IPS DF 6.9 (cell line): ENCODE measurements at regions not wholly inside any gene's neighbourhood (a gene's known extent, or its start where the extent isn't known, plus 50 kb on each side); places are given as distances from the start of the nearest gene placed in this dataset.

Experiments
- DNase-seq: peaks from one replicate; pipeline ENCODE4 v3.0.0-alpha.2; 2013; ENCODE audit warnings: low read depth, low spot score
- H3K27ac ChIP-seq: one replicate; pipeline ENCODE4 v1.5.1; 2013; ENCODE audit warnings: low read length, control low read depth
- H3K27me3 ChIP-seq: 2 replicates; pipeline ENCODE4 v1.6.1; 2013; ENCODE audit warnings: mild to moderate bottlenecking, low read length; ENCODE audit not compliant: control insufficient read depth, insufficient read depth
- H3K36me3 ChIP-seq: 2 replicates; pipeline ENCODE4 v1.6.1; 2013; ENCODE audit warnings: low read length; ENCODE audit not compliant: control insufficient read depth, insufficient read depth
- H3K4me1 ChIP-seq: 2 replicates; pipeline ENCODE4 v1.6.1; 2013; ENCODE audit warnings: low read length; ENCODE audit not compliant: control insufficient read depth, insufficient read depth
- H3K4me3 ChIP-seq: 2 replicates; pipeline ENCODE4 v1.5.1; 2013; ENCODE audit warnings: mild to moderate bottlenecking, low read length
- H3K9me3 ChIP-seq: 2 replicates; pipeline ENCODE4 v1.6.1; 2013; ENCODE audit warnings: low read length, inconsistent platforms; ENCODE audit not compliant: control insufficient read depth, insufficient read depth
- WGBS: extraction: QIAGEN DNeasy Blood & Tissue Kit; methylation state at CpG from one replicate; pipeline ENCODE4 v1.1.7; 2013; ENCODE audit warnings: mixed read lengths, missing lambda C conversion rate; ENCODE audit not compliant: insufficient read length, insufficient coverage; 5-methylcytosine and 5-hydroxymethylcytosine counted together

DNA sequence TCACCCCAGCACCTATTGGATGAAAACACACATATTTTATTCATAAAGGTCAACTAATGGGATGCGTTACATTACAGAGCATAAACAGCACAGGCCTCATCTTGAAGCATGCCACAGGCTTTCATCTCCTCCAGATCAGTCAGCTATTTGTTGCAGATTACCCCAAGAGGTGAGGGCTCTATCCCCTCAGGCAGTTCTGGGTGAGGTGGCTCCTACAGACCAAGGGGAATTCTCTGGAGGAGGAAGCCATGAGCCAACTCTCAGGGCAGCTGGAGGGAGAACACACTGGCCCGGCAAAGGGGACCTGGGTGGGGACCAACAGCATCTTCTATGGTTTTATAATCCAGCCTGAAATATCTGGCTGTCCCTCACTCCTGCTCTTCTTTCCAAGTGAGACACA lies 126.4 kb upstream of the BTBD3 start:
- DNase-seq, result no peak
- WGBS, result no CpG with 5 or more reads among the region's 2 CpGs
- H3K36me3 ChIP-seq, result no peaks in the 10 kb centered on the region
- H3K4me1 ChIP-seq, result no peaks in the 10 kb centered on the region
- no peaks in the 10 kb centered on the region for H3K9me3 ChIP-seq
- H3K27me3 ChIP-seq, result no peaks in the 10 kb centered on the region
- H3K27ac ChIP-seq, result no peak overlapping the region
- H3K4me3 ChIP-seq, result no peak overlapping the region

DNA sequence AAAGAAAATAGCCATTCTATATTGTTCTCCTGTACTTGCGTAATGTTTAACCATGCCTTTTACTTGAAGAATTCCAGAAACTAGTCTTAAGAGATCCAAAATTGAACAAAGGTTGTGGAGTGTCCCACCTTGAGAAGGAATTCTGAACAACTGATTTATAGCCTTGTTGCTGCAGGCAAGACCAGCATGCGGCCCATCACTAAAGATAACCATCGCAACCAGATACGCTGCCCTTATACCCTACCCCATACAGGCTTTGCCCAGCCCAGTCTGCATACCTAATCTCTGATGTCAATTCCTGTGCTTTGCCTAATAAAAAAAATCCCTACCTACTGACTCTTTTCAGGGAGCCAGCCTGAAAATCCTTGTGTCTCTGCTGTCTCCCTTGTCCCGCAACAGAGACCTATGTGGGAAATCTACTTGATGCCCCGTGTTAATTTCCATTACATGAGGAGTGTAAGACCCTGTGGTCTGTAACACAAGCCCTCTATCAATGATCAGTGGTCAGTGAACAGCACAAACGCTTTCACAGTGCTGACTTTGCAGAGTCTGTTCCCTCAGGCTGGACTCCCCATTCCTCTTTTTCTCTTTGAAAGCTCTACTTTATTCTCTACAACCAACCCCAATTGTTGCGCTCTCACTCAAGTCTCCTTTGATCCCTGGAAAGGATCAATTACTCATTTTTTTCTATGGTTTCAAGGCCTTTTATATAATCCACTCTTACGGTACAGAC lies 125.7 kb upstream of the BTBD3 start:
- no peak overlapping the region for H3K27ac ChIP-seq
- no CpG with 5 or more reads among the region's 9 CpGs for WGBS

DNA sequence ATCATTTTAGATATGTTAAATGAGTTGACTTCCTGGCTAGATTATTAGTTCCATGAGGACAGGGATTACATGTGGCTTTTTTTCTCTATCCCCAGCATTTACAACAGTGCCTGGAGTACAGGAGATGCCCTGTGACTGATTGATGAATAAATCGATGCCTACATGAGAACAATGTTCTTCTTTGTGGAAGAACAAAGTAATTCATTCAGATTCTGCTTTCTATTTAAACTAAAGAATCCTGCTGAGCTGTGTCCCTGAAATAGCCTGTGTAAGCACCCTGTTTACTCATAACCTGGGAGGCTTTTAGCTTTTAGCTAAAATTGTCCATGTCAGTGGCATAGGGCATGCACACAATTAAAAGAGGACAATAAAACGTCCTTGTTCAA lies 125.1 kb upstream of the BTBD3 start:
- H3K4me1 ChIP-seq, result no peaks in the 10 kb centered on the region
- H3K9me3 ChIP-seq, result no peaks in the 10 kb centered on the region
- no peak overlapping the region for H3K27ac ChIP-seq
- no peaks in the 10 kb centered on the region for H3K36me3 ChIP-seq
- no peak overlapping the region for H3K4me3 ChIP-seq
- WGBS, result no CpG with 5 or more reads among the region's 2 CpGs
- DNase-seq, result no peak
- no peaks in the 10 kb centered on the region for H3K27me3 ChIP-seq

More for the DNA sequence above, 125.7 kb upstream of the BTBD3 start:
- Histone ChIP-seq H3K4me3 (no peak overlapping the region), H3K9me3 (no peaks in the 10 kb centered on the region), H3K27me3 (no peaks in the 10 kb centered on the region), H3K36me3 (no peaks in the 10 kb centered on the region), H3K4me1 (no peaks in the 10 kb centered on the region)
- DNase-seq, result no peak

DNA sequence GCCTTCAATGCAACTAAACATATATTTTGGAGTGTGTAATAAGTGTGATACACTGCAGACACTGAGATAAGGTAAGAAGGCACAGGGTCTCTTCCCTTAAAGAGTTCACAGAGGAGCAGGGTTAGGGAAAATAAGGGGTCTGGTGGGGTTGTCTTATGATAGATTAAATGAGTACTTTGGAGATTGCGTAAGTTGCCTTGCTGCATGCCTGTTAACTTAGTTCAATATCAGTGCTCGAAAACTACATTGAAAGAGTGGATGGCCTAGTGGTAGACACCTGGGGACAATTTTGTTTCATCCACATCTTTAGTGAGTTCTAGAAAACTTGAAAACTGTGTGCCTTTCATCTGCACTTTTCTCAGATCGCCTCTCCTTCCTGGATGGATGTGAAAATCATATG lies 123.2 kb upstream of the BTBD3 start:
- no peaks in the 10 kb centered on the region for H3K27me3 ChIP-seq

DNA sequence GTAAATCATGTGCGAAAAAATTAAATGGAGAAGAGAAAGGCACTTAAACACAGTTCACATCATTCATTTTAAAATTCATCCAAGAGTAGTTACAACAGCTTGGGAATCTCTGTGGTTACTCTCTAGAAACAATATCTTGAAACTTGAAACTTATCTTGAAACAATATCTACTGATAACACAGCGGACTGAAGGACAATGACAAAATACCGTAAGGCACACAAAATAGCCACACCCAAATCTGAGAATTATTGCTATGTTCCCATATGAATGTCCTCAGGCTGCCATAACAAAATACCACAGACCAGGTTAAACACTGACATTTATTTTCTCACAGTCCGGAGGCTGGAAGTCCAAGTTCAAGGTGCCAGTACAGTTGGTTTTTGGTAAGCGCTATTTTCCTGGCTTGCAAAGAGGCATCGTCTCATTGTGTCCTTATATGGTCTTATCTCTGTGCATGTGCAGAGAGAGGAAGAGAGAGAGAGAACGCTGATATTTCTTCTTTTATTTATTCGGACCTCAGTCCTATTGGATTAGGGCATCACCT lies 122.5 kb upstream of the BTBD3 start:
- no peak overlapping the region for H3K4me3 ChIP-seq
- no peak for DNase-seq
- no peaks in the 10 kb centered on the region for H3K4me1 ChIP-seq
- no peaks in the 10 kb centered on the region for H3K27me3 ChIP-seq
- WGBS, result no CpG with 5 or more reads among the region's 8 CpGs
- no peak overlapping the region for H3K27ac ChIP-seq
- H3K9me3 ChIP-seq, result no peaks in the 10 kb centered on the region
- H3K36me3 ChIP-seq, result no peaks in the 10 kb centered on the region

More for the DNA sequence above, 123.2 kb upstream of the BTBD3 start:
- H3K9me3 ChIP-seq, result no peaks in the 10 kb centered on the region
- H3K36me3 ChIP-seq, result no peaks in the 10 kb centered on the region
- no peak overlapping the region for H3K27ac ChIP-seq
- H3K4me1 ChIP-seq, result no peaks in the 10 kb centered on the region
- WGBS, result no CpG with 5 or more reads among the region's 3 CpGs
- DNase-seq, result no peak
- no peak overlapping the region for H3K4me3 ChIP-seq

DNA sequence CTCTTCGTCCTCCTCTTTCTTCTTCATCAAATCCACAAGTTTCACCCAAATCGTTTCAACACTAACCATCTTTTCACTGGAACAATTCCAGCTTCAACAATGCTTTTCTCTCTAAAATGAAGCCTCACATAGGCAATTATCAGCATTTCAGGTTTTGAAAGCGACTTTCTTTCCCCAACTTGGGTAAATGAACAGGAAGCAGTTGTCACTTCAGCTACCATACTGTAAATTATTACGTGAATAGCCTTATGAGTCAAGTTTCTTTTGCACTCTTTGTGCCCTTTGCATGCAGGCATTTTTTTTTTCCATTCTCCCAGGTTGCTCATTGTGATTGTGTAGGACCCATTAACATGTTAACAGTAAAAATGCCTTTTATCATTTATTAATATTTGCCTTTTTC lies 121.7 kb upstream of the BTBD3 start:
- Histone ChIP-seq H3K4me1 (no peaks in the 10 kb centered on the region), H3K9me3 (no peaks in the 10 kb centered on the region), H3K27me3 (no peaks in the 10 kb centered on the region), H3K4me3 (no peak overlapping the region), H3K36me3 (no peaks in the 10 kb centered on the region), H3K27ac (no peak overlapping the region)
- WGBS, result 88% methylated on average over 2 of the region's 4 CpGs
- DNase-seq, result no peak

DNA sequence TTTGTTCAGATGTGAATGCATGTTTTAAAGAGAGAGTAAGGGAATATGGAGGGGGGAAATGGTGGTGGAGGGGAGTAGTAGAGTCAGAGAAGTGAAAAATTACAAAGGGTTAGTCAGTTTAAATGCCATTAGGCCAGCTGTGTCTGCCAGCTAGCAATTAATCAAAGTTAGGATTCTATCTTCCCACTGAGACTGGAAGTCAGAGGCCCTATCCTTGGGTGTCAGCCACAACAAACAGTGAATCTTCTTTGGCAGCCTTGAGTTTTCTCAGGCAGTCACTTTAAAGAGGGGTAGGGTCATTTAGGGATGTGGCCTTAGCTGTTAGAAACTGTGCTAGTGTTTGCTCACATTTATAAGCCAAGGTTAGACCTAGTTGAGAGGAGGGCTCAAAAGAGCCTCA lies 120.5 kb upstream of the BTBD3 start:
- no peaks in the 10 kb centered on the region for H3K36me3 ChIP-seq
- H3K27ac ChIP-seq, result no peak overlapping the region
- no peaks in the 10 kb centered on the region for H3K27me3 ChIP-seq
- H3K9me3 ChIP-seq, result no peaks in the 10 kb centered on the region
- DNase-seq, result no peak
- no peaks in the 10 kb centered on the region for H3K4me1 ChIP-seq
- H3K4me3 ChIP-seq, result no peak overlapping the region

DNA sequence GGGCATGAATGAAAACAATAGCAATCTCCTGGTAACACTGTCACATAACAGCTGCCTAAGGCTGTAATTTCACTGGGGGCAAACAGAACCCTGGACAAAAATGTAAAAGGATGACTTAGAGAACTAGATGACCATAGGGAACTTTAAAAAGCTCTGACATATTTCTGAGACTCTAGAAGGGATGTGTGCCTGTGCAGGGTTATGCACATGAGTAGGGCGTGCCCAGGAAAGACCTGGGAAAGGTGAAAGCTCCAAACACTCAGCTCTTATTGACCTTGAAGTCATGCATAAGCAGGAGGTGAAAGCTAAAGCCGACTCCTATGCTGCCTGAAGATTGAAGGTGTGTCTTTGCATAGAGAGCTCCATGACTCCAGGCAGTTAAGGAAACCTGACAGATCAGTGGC lies 118.4 kb upstream of the BTBD3 start:
- Histone ChIP-seq H3K27ac (no peak overlapping the region), H3K4me1 (no peaks in the 10 kb centered on the region), H3K27me3 (no peaks in the 10 kb centered on the region), H3K9me3 (no peaks in the 10 kb centered on the region), H3K4me3 (no peak overlapping the region), H3K36me3 (no peaks in the 10 kb centered on the region)
- DNase-seq, result no peak
- no CpG with 5 or more reads among the region's 2 CpGs for WGBS

DNA sequence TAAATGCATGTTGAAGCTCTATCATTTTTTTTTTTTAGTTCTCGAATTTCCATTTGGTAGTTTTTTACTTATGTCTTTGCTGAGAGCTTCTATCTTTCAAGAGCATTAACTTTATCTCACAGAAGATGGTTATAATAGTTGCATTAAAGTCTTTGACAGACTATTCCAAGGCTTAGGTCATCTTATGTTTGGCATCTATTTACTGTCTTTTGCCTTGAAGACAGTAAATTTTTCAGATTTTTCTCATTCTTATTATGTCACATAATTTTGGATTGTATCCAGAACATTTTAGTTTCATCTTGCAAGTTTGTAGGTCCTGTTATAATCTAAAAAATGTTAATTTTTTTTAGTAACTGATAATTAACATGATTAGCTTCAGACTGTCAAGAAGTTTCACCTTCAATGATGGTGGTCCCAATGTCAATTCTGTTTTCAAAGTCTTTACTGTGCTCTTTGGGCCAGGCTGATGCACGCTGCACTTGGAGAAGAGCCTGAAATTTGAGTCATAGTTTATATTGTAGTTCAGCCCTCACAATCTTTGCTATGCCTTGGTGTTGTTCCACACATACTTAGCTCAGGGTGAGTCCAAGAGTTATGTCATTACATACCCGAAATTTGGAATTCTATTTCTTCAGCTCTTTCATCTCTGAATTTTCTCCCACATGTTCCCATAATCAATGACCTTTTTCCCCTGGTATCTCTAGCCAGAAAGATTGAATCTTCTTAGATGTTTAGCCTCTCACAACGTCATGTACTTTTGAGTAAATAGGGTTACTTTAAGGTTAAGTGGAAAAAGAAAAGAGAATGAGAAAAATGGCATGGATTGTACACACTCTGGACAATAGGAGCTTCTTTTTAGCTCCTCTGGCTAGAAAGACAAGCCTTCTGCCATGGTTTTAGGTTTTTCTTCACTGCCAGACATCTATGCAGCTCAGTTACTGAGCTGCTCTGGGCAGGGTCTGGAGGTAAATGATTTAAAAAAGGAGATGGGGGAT lies 110.3 kb upstream of the BTBD3 start:
- no peaks in the 10 kb centered on the region for H3K4me1 ChIP-seq
- H3K27me3 ChIP-seq, result no peaks in the 10 kb centered on the region
- no peak for DNase-seq
- H3K36me3 ChIP-seq, result no peaks in the 10 kb centered on the region
- no peaks in the 10 kb centered on the region for H3K9me3 ChIP-seq
- no peak overlapping the region for H3K4me3 ChIP-seq
- WGBS, result no CpG with 5 or more reads among the region's 4 CpGs
- no peak overlapping the region for H3K27ac ChIP-seq

DNA sequence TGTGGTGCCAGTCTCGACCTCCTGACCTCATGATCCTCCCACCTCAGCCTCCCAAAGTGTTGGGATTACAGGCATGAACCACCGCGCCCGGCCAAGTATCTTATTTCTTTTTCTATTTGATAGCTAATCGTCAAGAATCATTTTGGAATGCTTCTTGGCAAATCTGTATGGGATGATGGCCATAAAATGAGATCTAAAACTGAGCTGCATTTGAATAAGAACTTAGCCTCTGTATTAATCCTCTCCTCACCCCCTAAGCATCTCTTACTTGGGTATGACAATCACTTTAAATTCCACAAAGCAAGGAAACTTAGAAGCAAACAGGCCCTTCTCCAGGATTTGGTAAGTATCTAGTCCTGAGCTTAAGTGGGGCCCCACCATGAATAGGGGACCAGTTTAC lies 108.9 kb upstream of the BTBD3 start:
- no peaks in the 10 kb centered on the region for H3K27me3 ChIP-seq
- no CpG with 5 or more reads among the region's 5 CpGs for WGBS

More for the DNA sequence above, 108.9 kb upstream of the BTBD3 start:
- no peaks in the 10 kb centered on the region for H3K9me3 ChIP-seq
- no peak overlapping the region for H3K4me3 ChIP-seq
- H3K36me3 ChIP-seq, result no peaks in the 10 kb centered on the region
- H3K27ac ChIP-seq, result no peak overlapping the region
- no peaks in the 10 kb centered on the region for H3K4me1 ChIP-seq
- DNase-seq, result no peak
